ENCODE measurements at regions not wholly inside any gene's neighbourhood (a gene's known extent, or its start where the extent isn't known, plus 50 kb on each side); places are given as distances from the start of the nearest gene placed in this dataset.

GRCh38 chr5:26719803-26720202 lies 318.6 kb downstream of the CDH9 start:
- H3K4me3 Mint-ChIP-seq = no peak overlapping the region
- H3K4me1 Mint-ChIP-seq = no peaks in the 10 kb centered on the region
- ATAC-seq = no peak
- H3K27ac Mint-ChIP-seq = no peak overlapping the region
- H3K9me3 Mint-ChIP-seq = peaks cover 6 to 9% of the 10 kb centered on the region in 2 donors
- H3K27me3 Mint-ChIP-seq = no peaks in the 10 kb centered on the region
- DNase-seq = no peak

- DNase-seq (peak in 1 of 2 donors; percentile 10), ATAC-seq (no peak)
- Mint-ChIP-seq H3K27me3 (no peaks in the 10 kb centered on the region), H3K4me1 (no peaks in the 10 kb centered on the region), H3K9me3 (peaks cover 0 to 7% of the 10 kb centered on the region in 2 donors), H3K27ac (no peak overlapping the region), H3K4me3 (no peak overlapping the region)
These were observed 337.5 kb downstream of the CDH9 start for GRCh38 chr5:26700759-26701384.

- no peak overlapping the region for H3K4me3 Mint-ChIP-seq
- DNase-seq (no peak), ATAC-seq (no peak)
- no peak overlapping the region for H3K27ac Mint-ChIP-seq
- no peaks in the 10 kb centered on the region for H3K27me3 Mint-ChIP-seq
- H3K9me3 Mint-ChIP-seq = peaks cover 4 to 7% of the 10 kb centered on the region in 2 donors
- no peaks in the 10 kb centered on the region for H3K4me1 Mint-ChIP-seq
These were observed 345.4 kb downstream of the CDH9 start for GRCh38 chr5:26692952-26693351.

- H3K4me1 Mint-ChIP-seq = no peaks in the 10 kb centered on the region
- H3K27ac Mint-ChIP-seq = no peak overlapping the region
- peaks cover 0 to 7% of the 10 kb centered on the region in 2 donors for H3K9me3 Mint-ChIP-seq
- no peak for DNase-seq
- no peaks in the 10 kb centered on the region for H3K27me3 Mint-ChIP-seq
- H3K4me3 Mint-ChIP-seq = no peak overlapping the region
- no peak for ATAC-seq
These were observed 346.9 kb downstream of the CDH9 start for GRCh38 chr5:26691486-26691885.

GRCh38 chr5:26690511-26690910 lies 347.9 kb downstream of the CDH9 start:
- ATAC-seq (no peak), DNase-seq (no peak)
- H3K4me3 Mint-ChIP-seq = no peak overlapping the region
- H3K9me3 Mint-ChIP-seq = peaks cover 7% of the 10 kb centered on the region in 2 donors
- H3K27ac Mint-ChIP-seq = no peak overlapping the region
- no peaks in the 10 kb centered on the region for H3K27me3 Mint-ChIP-seq
- no peaks in the 10 kb centered on the region for H3K4me1 Mint-ChIP-seq

- no peaks in the 10 kb centered on the region for H3K27me3 Mint-ChIP-seq
- H3K27ac Mint-ChIP-seq = no peak overlapping the region
- H3K9me3 Mint-ChIP-seq = peaks cover 11 to 22% of the 10 kb centered on the region in 2 donors
- no peaks in the 10 kb centered on the region for H3K4me1 Mint-ChIP-seq
- H3K4me3 Mint-ChIP-seq = no peak overlapping the region
- DNase-seq = no peak
- ATAC-seq = no peak
These were observed 356.5 kb downstream of the CDH9 start for GRCh38 chr5:26681861-26682260.

- no peak overlapping the region for H3K4me3 Mint-ChIP-seq
- no peak for ATAC-seq
- no peak overlapping the region for H3K27ac Mint-ChIP-seq
- H3K4me1 Mint-ChIP-seq = no peaks in the 10 kb centered on the region
- DNase-seq = no peak
- no peaks in the 10 kb centered on the region for H3K27me3 Mint-ChIP-seq
- peaks cover 11 to 15% of the 10 kb centered on the region in 2 donors for H3K9me3 Mint-ChIP-seq
These were observed 363.5 kb downstream of the CDH9 start for GRCh38 chr5:26674846-26675245.

- no peaks in the 10 kb centered on the region for H3K4me1 Mint-ChIP-seq
- H3K27me3 Mint-ChIP-seq = no peaks in the 10 kb centered on the region
- H3K27ac Mint-ChIP-seq = peak overlapping the region in 1 of 2 donors; percentile 15
- ATAC-seq (no peak), DNase-seq (no peak)
- no peak overlapping the region for H3K4me3 Mint-ChIP-seq
- peaks cover 10 to 11% of the 10 kb centered on the region in 2 donors for H3K9me3 Mint-ChIP-seq
These were observed 368.9 kb downstream of the CDH9 start for GRCh38 chr5:26669523-26669922.

- Mint-ChIP-seq H3K4me1 (no peaks in the 10 kb centered on the region), H3K9me3 (peaks cover 10 to 11% of the 10 kb centered on the region in 2 donors), H3K4me3 (no peak overlapping the region), H3K27ac (peak overlapping the region in 1 of 2 donors; percentile 15), H3K27me3 (no peaks in the 10 kb centered on the region)
- DNase-seq (no peak), ATAC-seq (no peak)
These were observed 369.4 kb downstream of the CDH9 start for GRCh38 chr5:26669031-26669430.

GRCh38 chr5:26666371-26666770 lies 372.0 kb downstream of the CDH9 start:
- no peak overlapping the region for H3K4me3 Mint-ChIP-seq
- ATAC-seq (no peak), DNase-seq (no peak)
- no peak overlapping the region for H3K27ac Mint-ChIP-seq
- H3K9me3 Mint-ChIP-seq = no peaks in the 10 kb centered on the region
- H3K27me3 Mint-ChIP-seq = no peaks in the 10 kb centered on the region
- H3K4me1 Mint-ChIP-seq = no peaks in the 10 kb centered on the region

- Mint-ChIP-seq H3K27me3 (no peaks in the 10 kb centered on the region), H3K4me1 (no peaks in the 10 kb centered on the region), H3K4me3 (no peak overlapping the region), H3K9me3 (peaks cover 3 to 13% of the 10 kb centered on the region in 2 donors), H3K27ac (no peak overlapping the region)
- ATAC-seq (no peak), DNase-seq (no peak)
These were observed 374.9 kb downstream of the CDH9 start for GRCh38 chr5:26663500-26663899.

GRCh38 chr5:26662806-26663360 lies 375.5 kb downstream of the CDH9 start:
- no peak for DNase-seq
- Mint-ChIP-seq H3K27me3 (no peaks in the 10 kb centered on the region), H3K9me3 (peaks cover 4 to 13% of the 10 kb centered on the region in 2 donors), H3K4me3 (no peak overlapping the region), H3K27ac (no peak overlapping the region), H3K4me1 (no peaks in the 10 kb centered on the region)
- ATAC-seq = no peak

- Mint-ChIP-seq H3K9me3 (peaks cover 15 to 40% of the 10 kb centered on the region in 2 donors), H3K27me3 (no peaks in the 10 kb centered on the region), H3K4me3 (no peak overlapping the region), H3K27ac (no peak overlapping the region), H3K4me1 (no peaks in the 10 kb centered on the region)
- DNase-seq (no peak), ATAC-seq (no peak)
These were observed 378.3 kb downstream of the CDH9 start for GRCh38 chr5:26660116-26660515.

GRCh38 chr5:26649000-26649399 lies 389.4 kb downstream of the CDH9 start:
- ATAC-seq (no peak), DNase-seq (no peak)
- no peak overlapping the region for H3K4me3 Mint-ChIP-seq
- H3K4me1 Mint-ChIP-seq = no peaks in the 10 kb centered on the region
- no peak overlapping the region for H3K27ac Mint-ChIP-seq
- H3K27me3 Mint-ChIP-seq = no peaks in the 10 kb centered on the region
- peaks cover 15 to 20% of the 10 kb centered on the region in 2 donors for H3K9me3 Mint-ChIP-seq

GRCh38 chr5:26647781-26648180 lies 390.6 kb downstream of the CDH9 start:
- DNase-seq = no peak
- Mint-ChIP-seq H3K4me1 (no peaks in the 10 kb centered on the region), H3K4me3 (no peak overlapping the region), H3K9me3 (peaks cover 15 to 17% of the 10 kb centered on the region in 2 donors), H3K27ac (no peak overlapping the region), H3K27me3 (no peaks in the 10 kb centered on the region)
- ATAC-seq = no peak

GRCh38 chr5:26645659-26646058 lies 392.7 kb downstream of the CDH9 start:
- Mint-ChIP-seq H3K27me3 (no peaks in the 10 kb centered on the region), H3K4me3 (no peak overlapping the region), H3K4me1 (no peaks in the 10 kb centered on the region), H3K9me3 (peaks cover 22% of the 10 kb centered on the region in 2 donors), H3K27ac (no peak overlapping the region)
- DNase-seq = no peak
- no peak for ATAC-seq

GRCh38 chr5:26641492-26641891 lies 396.9 kb downstream of the CDH9 start:
- H3K4me1 Mint-ChIP-seq = no peaks in the 10 kb centered on the region
- no peak overlapping the region for H3K27ac Mint-ChIP-seq
- no peak for ATAC-seq
- DNase-seq = no peak
- H3K9me3 Mint-ChIP-seq = peaks cover 28 to 34% of the 10 kb centered on the region in 2 donors
- no peaks in the 10 kb centered on the region for H3K27me3 Mint-ChIP-seq
- H3K4me3 Mint-ChIP-seq = no peak overlapping the region
